H1 (cell line): ENCODE measurements at regions not wholly inside any gene's neighbourhood (a gene's known extent, or its start where the extent isn't known, plus 50 kb on each side); places are given as distances from the start of the nearest gene placed in this dataset.

Source experiments
- CHD1 ChIP-seq: IDR thresholded peaks from 2 replicates; pipeline ENCODE4 v1.6.1; 2012; ENCODE audit warnings: low read depth, low read length, improper control_type of control experiment
- CREB1 ChIP-seq: IDR thresholded peaks from 2 replicates; pipeline ENCODE4 v1.6.1; 2012; ENCODE audit warnings: inconsistent platforms
- CTCF ChIP-seq, 3 experiments: IDR thresholded peaks; 1 replicate in 2 of 3; 2 replicates in 1 of 3; pipeline versions ENCODE4 v1.5.1 to v1.6.1; 2011; ENCODE audit warnings: low read length in 3 of 3, mild to moderate bottlenecking in 3 of 3, inconsistent platforms in 2 of 3, low read depth in 1 of 3, moderate library complexity in 1 of 3; ENCODE audit not compliant: insufficient read depth in 1 of 3; ENCODE audit errors: control extremely low read depth in 1 of 3
- EGR1 ChIP-seq: IDR thresholded peaks from 2 replicates; pipeline ENCODE4 v1.6.1; 2011; ENCODE audit warnings: low read depth, low read length, borderline replicate concordance
- EZH2 ChIP-seq: fragments of 200-600 bp; sonication (generic); IDR thresholded peaks from 2 replicates; pipeline ENCODE4 v1.7.1; 2012; ENCODE audit warnings: low read depth, mild to moderate bottlenecking, moderate library complexity, low read length, inconsistent platforms; ENCODE audit not compliant: severe bottlenecking
- JUND ChIP-seq: IDR thresholded peaks from 2 replicates; pipeline ENCODE4 v1.6.1; 2011; ENCODE audit warnings: mild to moderate bottlenecking, improper control_type of control experiment, low read length
- MAFK ChIP-seq: IDR thresholded peaks from 2 replicates; pipeline ENCODE4 v1.6.1; 2012; ENCODE audit warnings: low read depth, mild to moderate bottlenecking, improper control_type of control experiment, low read length
- RAD21 ChIP-seq, 2 experiments: IDR thresholded peaks in 1 of 2; conservative IDR thresholded peaks in 1 of 2; 2 replicates each; pipeline ENCODE4 v1.6.1; 2011; ENCODE audit warnings: low read depth in 2 of 2, low read length in 2 of 2, improper control_type of control experiment in 1 of 2, inconsistent platforms in 1 of 2, mild to moderate bottlenecking in 1 of 2, moderate library complexity in 1 of 2
- RNF2 ChIP-seq: fragments of 200-900, 300-1000 bp; sonication (generic); IDR thresholded peaks from 2 replicates; pipeline ENCODE4 v1.7.1; 2016; ENCODE audit warnings: borderline replicate concordance, low read depth, mild to moderate bottlenecking, antibody characterized with exemption, low read length; ENCODE audit not compliant: poor library complexity, severe bottlenecking; ENCODE audit errors: missing control alignments
- RXRA ChIP-seq: IDR thresholded peaks from 2 replicates; pipeline ENCODE4 v1.6.1; 2011; ENCODE audit warnings: low read depth, mild to moderate bottlenecking, low read length, moderate library complexity; ENCODE audit not compliant: insufficient read depth
- SAP30 ChIP-seq: fragments of 300-600 bp; sonication (generic); IDR thresholded peaks from 2 replicates; pipeline ENCODE4 v1.7.1; 2012; ENCODE audit warnings: low read length, moderate library complexity, mild to moderate bottlenecking, inconsistent platforms; ENCODE audit not compliant: insufficient read depth, insufficient replicate concordance

DNA sequence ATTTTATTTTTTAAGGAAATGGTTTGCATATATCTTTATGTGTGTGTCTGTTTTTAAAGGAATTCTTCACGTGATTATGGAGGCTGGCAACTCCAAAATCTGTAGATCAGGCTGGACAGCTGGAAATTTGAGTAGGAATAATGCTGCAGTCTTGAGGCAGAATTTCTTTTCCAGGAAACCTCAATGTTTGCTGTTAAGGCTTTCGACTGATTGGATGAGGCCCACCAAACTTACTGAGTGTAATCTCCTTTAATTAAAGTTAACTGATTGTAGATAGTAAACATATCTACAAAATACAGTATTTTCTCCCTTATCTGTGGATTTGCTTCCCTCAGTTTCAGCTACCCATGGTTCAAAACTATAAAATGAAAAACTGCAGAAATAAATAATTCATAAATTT, 883.1 kb downstream of the TTLL7 start:
- TF ChIP-seq SAP30: no peak
- no peak for TF ChIP-seq RNF2
- no peak for TF ChIP-seq CTCF (IDR thresholded peaks at IDR 0.05; ENCODE audit: control extremely low read depth in 1 of 3, insufficient read depth in 1 of 3, low read depth in 1 of 3, low read length in 3 of 3)
- TF ChIP-seq EZH2: no peak
- no peak for TF ChIP-seq RXRA
- TF ChIP-seq RAD21 (IDR thresholded peaks at IDR 0.05 in 1 of 2, conservative IDR thresholded peaks at IDR 0.05 in 1 of 2; ENCODE audit: low read depth in 2 of 2, low read length in 2 of 2): no peak
- TF ChIP-seq CREB1: no peak
- no peak for TF ChIP-seq EGR1
- no peak for TF ChIP-seq MAFK
- TF ChIP-seq JUND: no peak
- TF ChIP-seq CHD1: no peak
